HEK293 (cell line): ENCODE measurements at regions not wholly inside any gene's neighbourhood (a gene's known extent, or its start where the extent isn't known, plus 50 kb on each side); places are given as distances from the start of the nearest gene placed in this dataset.

Experiments used
- CTCF ChIA-PET: fragments of 350-600 bp; formaldehyde crosslinking; extraction: SDS; loops from one replicate; lab custom pipeline; 2021; ENCODE audit warnings: antibody characterized with exemption; lab: Yijun Ruan, JAX
- POLR2A ChIA-PET: fragments of 300-600 bp; formaldehyde crosslinking; extraction: SDS; loops from one replicate; lab custom pipeline; 2020; ENCODE audit warnings: antibody characterized with exemption, inconsistent platforms; lab: Yijun Ruan, JAX
- H3K27ac ChIP-seq: fragments of 200-500 bp; sonication (Bioruptor generic); 2 replicates; pipeline ENCODE4 v1.5.1; 2014; ENCODE audit warnings: low read depth, low read length, control low read depth, inconsistent platforms; ENCODE audit errors: extremely low read depth
- H3K36me3 ChIP-seq, 2 experiments: fragments of 200-500 bp in 1 of 2; sonication (Bioruptor generic) in 1 of 2; 1 replicate in 1 of 2; 2 replicates in 1 of 2; pipeline ENCODE4 v1.5.1; 2014 to 2017; ENCODE audit warnings: inconsistent platforms in 2 of 2, low read length in 2 of 2; ENCODE audit not compliant: control insufficient read depth in 2 of 2, insufficient read depth in 1 of 2
- H3K4me1 ChIP-seq: fragments of 200-500 bp; sonication (Bioruptor generic); 2 replicates; pipeline ENCODE4 v1.5.1; 2014; ENCODE audit warnings: mild to moderate bottlenecking, low read length, inconsistent platforms; ENCODE audit not compliant: control insufficient read depth, insufficient read depth
- H3K4me3 ChIP-seq: 2 replicates; pipeline ENCODE4 v1.5.1; 2011; ENCODE audit warnings: low read depth, mild to moderate bottlenecking, control low read depth, low read length, moderate library complexity
- H3K9me3 ChIP-seq: fragments of 200-500 bp; sonication (Bioruptor generic); 2 replicates; pipeline ENCODE4 v1.5.1; 2014; ENCODE audit warnings: low read depth, low read length, inconsistent platforms; ENCODE audit not compliant: control insufficient read depth, insufficient read depth
- HOXC10 ChIP-seq: sonication (generic); formaldehyde crosslinking; IDR thresholded peaks from 2 replicates; pipeline ENCODE4 v1.8.1; 2023; ENCODE audit warnings: mild to moderate bottlenecking, missing genetic modification reagents
- KLF9 ChIP-seq: fragments of 450-650 bp; formaldehyde crosslinking; IDR thresholded peaks from 2 replicates; pipeline ENCODE4 v1.5.1; 2016; ENCODE audit warnings: missing biosample characterization, missing genetic modification characterization, low read depth
- PRDM1 ChIP-seq: fragments of 450-650 bp; formaldehyde crosslinking; IDR thresholded peaks from 2 replicates; pipeline ENCODE4; 2016; ENCODE audit warnings: missing biosample characterization, missing genetic modification characterization
- PRDM4 ChIP-seq: fragments of 450-650 bp; formaldehyde crosslinking; IDR thresholded peaks from 2 replicates; pipeline ENCODE4 v1.5.1; 2017; ENCODE audit warnings: missing biosample characterization, missing genetic modification characterization
- REST ChIP-seq: fragments of 450-650 bp; formaldehyde crosslinking; IDR thresholded peaks from 2 replicates; pipeline ENCODE4 v1.5.1; 2016; ENCODE audit warnings: missing biosample characterization, missing genetic modification characterization
- YY1 ChIP-seq: fragments of 450-650 bp; formaldehyde crosslinking; IDR thresholded peaks from 2 replicates; pipeline ENCODE4 v1.5.1; 2018; ENCODE audit warnings: missing biosample characterization, missing genetic modification characterization
- ZBTB20 ChIP-seq: fragments of 450-650 bp; formaldehyde crosslinking; IDR thresholded peaks from 2 replicates; pipeline ENCODE4 v1.5.1; 2016; ENCODE audit warnings: missing biosample characterization, missing genetic modification characterization
- ZBTB8A ChIP-seq: fragments of 450-650 bp; formaldehyde crosslinking; IDR thresholded peaks from 2 replicates; pipeline ENCODE4 v1.5.1; 2016; ENCODE audit warnings: missing biosample characterization, missing genetic modification characterization
- ZFP69B ChIP-seq: fragments of 450-650 bp; formaldehyde crosslinking; IDR thresholded peaks from 2 replicates; pipeline ENCODE4 v1.5.1; 2016; ENCODE audit warnings: missing biosample characterization, missing genetic modification characterization
- ZNF2 ChIP-seq: fragments of 450-650 bp; formaldehyde crosslinking; IDR thresholded peaks from 2 replicates; pipeline ENCODE4 v1.5.1; 2016; ENCODE audit warnings: missing biosample characterization, missing genetic modification characterization
- ZNF311 ChIP-seq: fragments of 450-650 bp; formaldehyde crosslinking; IDR thresholded peaks from 2 replicates; pipeline ENCODE4 v1.5.1; 2017; ENCODE audit warnings: missing biosample characterization, missing genetic modification characterization, borderline replicate concordance
- ZNF391 ChIP-seq: fragments of 450-650 bp; formaldehyde crosslinking; IDR thresholded peaks from 2 replicates; pipeline ENCODE4 v1.5.1; 2016; ENCODE audit warnings: low read depth, missing biosample characterization, missing genetic modification characterization, borderline replicate concordance
- ZNF473 ChIP-seq: fragments of 450-650 bp; formaldehyde crosslinking; IDR thresholded peaks from 2 replicates; pipeline ENCODE4 v1.5.1; 2017; ENCODE audit warnings: missing biosample characterization, missing genetic modification characterization
- ZNF514 ChIP-seq: fragments of 450-650 bp; formaldehyde crosslinking; IDR thresholded peaks from 2 replicates; pipeline ENCODE4 v1.5.1; 2016; ENCODE audit warnings: missing biosample characterization, missing genetic modification characterization
- ZNF610 ChIP-seq: fragments of 450-650 bp; formaldehyde crosslinking; IDR thresholded peaks from 2 replicates; pipeline ENCODE4 v1.5.1; 2016; ENCODE audit warnings: missing biosample characterization, missing genetic modification characterization, borderline replicate concordance
- ZNF629 ChIP-seq: fragments of 450-650 bp; formaldehyde crosslinking; IDR thresholded peaks from 2 replicates; pipeline ENCODE4 v1.5.1; 2017; ENCODE audit warnings: missing biosample characterization, missing genetic modification characterization
- ZNF639 ChIP-seq: fragments of 450-650 bp; formaldehyde crosslinking; IDR thresholded peaks from 2 replicates; pipeline ENCODE4 v1.5.1; 2016; ENCODE audit warnings: missing biosample characterization, missing genetic modification characterization
- ZNF792 ChIP-seq: fragments of 450-650 bp; formaldehyde crosslinking; IDR thresholded peaks from 2 replicates; pipeline ENCODE4 v1.5.1; 2016; ENCODE audit warnings: missing biosample characterization, missing genetic modification characterization

- no peak for TF ChIP-seq ZNF473
Measured at GRCh38 chr21:27209546-27209945, 242.7 kb upstream of the ADAMTS5 start (continued).

DNA sequence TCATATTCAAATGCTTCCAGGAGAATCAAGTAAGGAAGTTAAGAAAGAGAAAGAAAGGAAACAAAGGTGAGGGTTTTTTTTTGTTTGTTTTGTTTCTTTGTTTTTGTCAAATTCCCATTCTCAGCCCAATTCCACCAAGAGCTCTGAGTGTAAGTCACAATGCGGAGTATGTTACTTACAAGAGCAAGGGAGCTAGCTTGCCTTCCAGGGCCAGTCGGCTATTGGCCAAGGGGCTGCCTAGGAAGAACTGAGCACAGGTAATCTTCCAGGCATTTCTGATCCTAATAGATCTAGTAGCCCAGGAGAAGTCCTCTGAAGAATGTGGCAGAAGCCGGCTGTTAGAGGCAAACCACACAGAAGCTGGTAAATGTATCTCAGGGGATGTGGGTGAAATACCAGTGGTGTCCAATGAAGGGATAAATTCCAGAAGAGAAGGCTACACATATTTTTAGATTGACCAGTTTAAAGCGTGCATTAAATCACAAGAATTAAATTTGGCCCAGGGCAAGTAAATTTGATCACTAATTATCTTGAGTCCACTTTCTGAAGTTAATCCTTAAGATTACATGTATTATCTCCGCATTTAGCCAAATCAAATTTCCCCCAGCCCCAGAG lies 239.6 kb upstream of the ADAMTS5 start:
- Histone ChIP-seq H3K4me3 (no peak overlapping the region), H3K27ac (no peak overlapping the region), H3K36me3 (no peaks in the 10 kb centered on the region), H3K4me1 (no peaks in the 10 kb centered on the region), H3K9me3 (peaks cover 2% of the 10 kb centered on the region; the same call in 1 of the 2 replicates)
- ChIA-PET CTCF (interaction anchor here (0.6 kb wide), 1 partner anchor 518 kb away, joined by 3 read pairs; no protein-coding TSS in a partner anchor), POLR2A (no interaction called here)
- TF ChIP-seq ZNF2 (tag by site-specific recombination) (no peak), ZNF639 (tag by site-specific recombination) (no peak), ZNF610 (no peak), REST (tag by site-specific recombination) (no peak), PRDM1 (tag by site-specific recombination) (no peak), ZFP69B (tag by site-specific recombination) (no peak), ZNF514 (tag by site-specific recombination) (no peak), YY1 (tag by site-specific recombination) (no peak), PRDM4 (tag by site-specific recombination) (no peak), ZBTB20 (tag by site-specific recombination) (no peak), ZNF391 (tag by site-specific recombination) (no peak), HOXC10 (no peak)

GRCh38 chr21:27202301-27202700 lies 235.4 kb upstream of the ADAMTS5 start:
- H3K36me3 ChIP-seq: no peaks in the 10 kb centered on the region
- H3K27ac ChIP-seq: no peak overlapping the region
- POLR2A ChIA-PET: no interaction called here
- H3K4me3 ChIP-seq: no peak overlapping the region
- no peaks in the 10 kb centered on the region for H3K4me1 ChIP-seq
- no peaks in the 10 kb centered on the region for H3K9me3 ChIP-seq
- CTCF ChIA-PET: interaction anchor here (1.1 kb wide), 1 partner anchor 354 kb away, joined by 3 read pairs; no protein-coding TSS in a partner anchor
- no peak for TF ChIP-seq ZNF311 (tag by site-specific recombination)
- TF ChIP-seq ZNF629 (tag by site-specific recombination): no peak
- no peak for TF ChIP-seq ZBTB8A (tag by site-specific recombination)
- no peak for TF ChIP-seq KLF9 (tag by site-specific recombination)
- TF ChIP-seq ZBTB20 (tag by site-specific recombination): no peak
- no peak for TF ChIP-seq ZNF792 (tag by site-specific recombination)
